ENCODE measurements at regions not wholly inside any gene's neighbourhood (a gene's known extent, or its start where the extent isn't known, plus 50 kb on each side); places are given as distances from the start of the nearest gene placed in this dataset.

DNA sequence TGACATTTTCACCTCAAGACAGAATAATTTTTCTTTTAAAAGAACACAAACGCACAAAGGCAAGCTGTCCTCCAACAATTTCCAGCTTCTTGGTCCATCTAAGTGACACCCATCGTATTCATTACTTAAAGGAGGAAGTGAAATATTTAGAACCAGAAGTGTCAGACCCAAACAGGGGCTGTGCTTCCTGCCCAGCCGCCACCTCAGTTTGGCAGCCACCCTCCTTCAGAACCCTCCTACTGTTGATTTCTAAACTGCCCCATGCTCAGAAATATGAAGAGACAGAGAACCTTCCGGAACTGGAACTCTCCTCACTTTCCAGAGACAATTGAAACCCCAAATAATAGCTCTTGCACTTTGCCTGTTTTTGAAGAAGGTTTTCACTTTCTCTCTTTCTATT, 734.8 kb upstream of the SALL3 start:
- H2AFZ ChIP-seq (ENCODE audit: control insufficient read depth, low read length), result no peak overlapping the region
- no peaks in the 10 kb centered on the region for H3K36me3 ChIP-seq (ENCODE audit: control insufficient read depth in 2 of 2, extremely low read depth in 1 of 2, insufficient read depth in 2 of 2, low read length in 2 of 2)
- no peak overlapping the region for H3K9ac ChIP-seq (ENCODE audit: control insufficient read depth, extremely low read depth, insufficient read depth, low read length)
- H3K4me3 ChIP-seq (ENCODE audit: control insufficient read depth in 2 of 3, extremely low read depth in 1 of 3, insufficient read depth in 2 of 3, low read depth in 1 of 3, low read length in 3 of 3), result no peak overlapping the region
- dilution Hi-C loops (cut with MboI; ENCODE audit: extremely low pct_ligation_motif_present, low sequenced_read_pairs), result no loop called here
- DNase-seq (ENCODE audit: low read depth, low spot score) (no peak), FAIRE-seq (no peak)
- no peaks in the 10 kb centered on the region for H3K27me3 ChIP-seq (ENCODE audit: control insufficient read depth, extremely low read depth, insufficient read depth, low read length)
- H3K27ac ChIP-seq (ENCODE audit: control insufficient read depth, insufficient read depth, low read length), result no peak overlapping the region
- H3K9me1 ChIP-seq (ENCODE audit: control insufficient read depth, extremely low read depth, insufficient read depth, low read length), result no peaks in the 10 kb centered on the region
- H3K4me1 ChIP-seq (ENCODE audit: control insufficient read depth, extremely low read depth, insufficient read depth, low read length), result no peaks in the 10 kb centered on the region
- no peak overlapping the region for H3K4me2 ChIP-seq (ENCODE audit: control insufficient read depth, extremely low read depth, insufficient read depth, low read depth, low read length)
- TF ChIP-seq EZH2 (IDR thresholded peaks at IDR 0.05; ENCODE audit: low read length), result no peak
- TF ChIP-seq CTCF (optimal IDR thresholded peaks at IDR 0.05 in 1 of 3, IDR thresholded peaks at IDR 0.05 in 1 of 3, conservative IDR thresholded peaks at IDR 0.05 in 1 of 3; ENCODE audit: extremely low read depth in 1 of 3, insufficient read depth in 2 of 3, low read length in 3 of 3), result no peak
- no peaks in the 10 kb centered on the region for H4K20me1 ChIP-seq (ENCODE audit: control insufficient read depth, extremely low read depth, insufficient read depth, low read length)
- H3K79me2 ChIP-seq (ENCODE audit: control insufficient read depth, insufficient read depth, low read length), result no peaks in the 10 kb centered on the region
- H3K9me3 ChIP-seq (ENCODE audit: control insufficient read depth, low read depth, low read length), result peaks cover 5% of the 10 kb centered on the region

GRCh38 chr18:78245451-78245850, 734.2 kb upstream of the SALL3 start:
- no peak overlapping the region for H2AFZ ChIP-seq (ENCODE audit: control insufficient read depth, low read length)
- no peaks in the 10 kb centered on the region for H3K79me2 ChIP-seq (ENCODE audit: control insufficient read depth, insufficient read depth, low read length)
- H4K20me1 ChIP-seq (ENCODE audit: control insufficient read depth, extremely low read depth, insufficient read depth, low read length), result no peaks in the 10 kb centered on the region
- H3K36me3 ChIP-seq (ENCODE audit: control insufficient read depth in 2 of 2, extremely low read depth in 1 of 2, insufficient read depth in 2 of 2, low read length in 2 of 2), result no peaks in the 10 kb centered on the region
- FAIRE-seq (no peak), DNase-seq (ENCODE audit: low read depth, low spot score) (no peak)
- H3K4me3 ChIP-seq (ENCODE audit: control insufficient read depth in 2 of 3, extremely low read depth in 1 of 3, insufficient read depth in 2 of 3, low read depth in 1 of 3, low read length in 3 of 3), result no peak overlapping the region
- H3K9me3 ChIP-seq (ENCODE audit: control insufficient read depth, low read depth, low read length), result peaks cover 5% of the 10 kb centered on the region
- H3K9me1 ChIP-seq (ENCODE audit: control insufficient read depth, extremely low read depth, insufficient read depth, low read length), result no peaks in the 10 kb centered on the region
- no peak overlapping the region for H3K9ac ChIP-seq (ENCODE audit: control insufficient read depth, extremely low read depth, insufficient read depth, low read length)
- H3K4me1 ChIP-seq (ENCODE audit: control insufficient read depth, extremely low read depth, insufficient read depth, low read length), result no peaks in the 10 kb centered on the region
- no peaks in the 10 kb centered on the region for H3K27me3 ChIP-seq (ENCODE audit: control insufficient read depth, extremely low read depth, insufficient read depth, low read length)
- dilution Hi-C loops (cut with MboI; ENCODE audit: extremely low pct_ligation_motif_present, low sequenced_read_pairs), result no loop called here
- no peak overlapping the region for H3K27ac ChIP-seq (ENCODE audit: control insufficient read depth, insufficient read depth, low read length)
- no peak overlapping the region for H3K4me2 ChIP-seq (ENCODE audit: control insufficient read depth, extremely low read depth, insufficient read depth, low read depth, low read length)
- TF ChIP-seq EZH2 (IDR thresholded peaks at IDR 0.05; ENCODE audit: low read length) (no peak), CTCF (optimal IDR thresholded peaks at IDR 0.05 in 1 of 3, IDR thresholded peaks at IDR 0.05 in 1 of 3, conservative IDR thresholded peaks at IDR 0.05 in 1 of 3; ENCODE audit: extremely low read depth in 1 of 3, insufficient read depth in 2 of 3, low read length in 3 of 3) (no peak)

Measured in keratinocyte (primary cell).